Testis (tissue), 2 donors: ENCODE measurements at regions not wholly inside any gene's neighbourhood (a gene's known extent, or its start where the extent isn't known, plus 50 kb on each side); places are given as distances from the start of the nearest gene placed in this dataset.

ENCODE experiments used
- DNase-seq: peaks from one replicate; pipeline ENCODE4 v3.0.0-alpha.2; 2019
- H3K27ac ChIP-seq, 2 donors: fragments of 200-600 bp; sonication (generic); one replicate each; pipeline ENCODE4 v1.5.1; 2019
- H3K27me3 ChIP-seq: fragments of 200-600 bp; sonication (generic); one replicate; pipeline ENCODE4 v1.5.1; 2019
- H3K36me3 ChIP-seq: fragments of 200-600 bp; sonication (generic); one replicate; pipeline ENCODE4 v1.5.1; 2017; ENCODE audit warnings: low read depth; ENCODE audit errors: missing control alignments
- H3K4me1 ChIP-seq: fragments of 200-600 bp; sonication (generic); one replicate; pipeline ENCODE4 v1.5.1; 2019
- H3K4me3 ChIP-seq, 2 donors: fragments of 200-600 bp; sonication (generic); one replicate each; pipeline ENCODE4 v1.5.1; 2017 to 2019
- H3K9me3 ChIP-seq: fragments of 200-600 bp; sonication (generic); one replicate; pipeline ENCODE4 v1.5.1; 2017
- POLR2A ChIP-seq: fragments of 450-650 bp; IDR thresholded peaks from one replicate; pipeline ENCODE4 v1.6.1; 2017; ENCODE audit warnings: antibody characterized with exemption, mild to moderate bottlenecking, moderate library complexity
- WGBS, 2 donors: methylation state at CpG; one replicate each; pipeline ENCODE4 v1.1.5; 2018; 5-methylcytosine and 5-hydroxymethylcytosine counted together
- intact Hi-C: fragments of 100-400 bp; cut with DNase I; formaldehyde crosslinking; loops from one replicate; pipeline ENCODE4 v1.15.1; 2023; ENCODE audit warnings: low total_unique reads
- TF ChIP-seq, protein P1 (sequence below), 3 experiments: fragments of 450-650 bp in 2 of 3; fragments of 200-600 bp in 1 of 3; sonication (generic) in 1 of 3; IDR thresholded peaks; one replicate each; pipeline ENCODE4 v1.5.1; 2016 to 2019; ENCODE audit warnings: antibody characterized with exemption in 3 of 3, mild to moderate bottlenecking in 2 of 3, moderate library complexity in 1 of 3

DNA sequence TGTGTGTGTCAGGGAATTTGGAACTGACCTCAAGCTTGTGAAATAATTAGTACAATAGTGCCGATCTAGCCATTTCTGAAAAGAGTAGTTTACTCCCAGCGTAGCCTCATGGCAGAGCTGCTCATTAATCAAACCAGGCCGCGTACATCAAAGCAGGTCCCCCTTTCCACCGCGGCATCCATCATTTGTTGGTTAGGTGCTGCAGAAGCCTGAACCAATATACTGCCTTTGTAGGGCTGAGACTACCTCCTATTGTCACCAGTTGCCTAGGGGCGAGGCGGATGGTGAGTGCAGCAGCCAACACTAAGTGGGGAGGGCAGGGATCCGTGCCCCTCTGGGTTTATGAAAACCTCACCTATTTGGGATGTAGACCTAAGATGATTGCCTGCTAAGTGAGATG lies 264.1 kb downstream of the TMEM114 start:
- H3K27me3 ChIP-seq = no peaks in the 10 kb centered on the region
- WGBS, 2 donors = 51 to 61% methylated on average over 9 of the region's 9 CpGs
- intact Hi-C loops = no loop called here
- TF ChIP-seq, protein P1, sequence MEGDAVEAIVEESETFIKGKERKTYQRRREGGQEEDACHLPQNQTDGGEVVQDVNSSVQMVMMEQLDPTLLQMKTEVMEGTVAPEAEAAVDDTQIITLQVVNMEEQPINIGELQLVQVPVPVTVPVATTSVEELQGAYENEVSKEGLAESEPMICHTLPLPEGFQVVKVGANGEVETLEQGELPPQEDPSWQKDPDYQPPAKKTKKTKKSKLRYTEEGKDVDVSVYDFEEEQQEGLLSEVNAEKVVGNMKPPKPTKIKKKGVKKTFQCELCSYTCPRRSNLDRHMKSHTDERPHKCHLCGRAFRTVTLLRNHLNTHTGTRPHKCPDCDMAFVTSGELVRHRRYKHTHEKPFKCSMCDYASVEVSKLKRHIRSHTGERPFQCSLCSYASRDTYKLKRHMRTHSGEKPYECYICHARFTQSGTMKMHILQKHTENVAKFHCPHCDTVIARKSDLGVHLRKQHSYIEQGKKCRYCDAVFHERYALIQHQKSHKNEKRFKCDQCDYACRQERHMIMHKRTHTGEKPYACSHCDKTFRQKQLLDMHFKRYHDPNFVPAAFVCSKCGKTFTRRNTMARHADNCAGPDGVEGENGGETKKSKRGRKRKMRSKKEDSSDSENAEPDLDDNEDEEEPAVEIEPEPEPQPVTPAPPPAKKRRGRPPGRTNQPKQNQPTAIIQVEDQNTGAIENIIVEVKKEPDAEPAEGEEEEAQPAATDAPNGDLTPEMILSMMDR (IDR thresholded peaks at IDR 0.05) = no peak
- no peak for TF ChIP-seq POLR2A
- no peaks in the 10 kb centered on the region for H3K4me1 ChIP-seq
- DNase-seq = no peak
- H3K4me3 ChIP-seq = no peak overlapping the region
- no peaks in the 10 kb centered on the region for H3K9me3 ChIP-seq
- H3K27ac ChIP-seq = no peak overlapping the region
- H3K36me3 ChIP-seq = no peaks in the 10 kb centered on the region

DNA sequence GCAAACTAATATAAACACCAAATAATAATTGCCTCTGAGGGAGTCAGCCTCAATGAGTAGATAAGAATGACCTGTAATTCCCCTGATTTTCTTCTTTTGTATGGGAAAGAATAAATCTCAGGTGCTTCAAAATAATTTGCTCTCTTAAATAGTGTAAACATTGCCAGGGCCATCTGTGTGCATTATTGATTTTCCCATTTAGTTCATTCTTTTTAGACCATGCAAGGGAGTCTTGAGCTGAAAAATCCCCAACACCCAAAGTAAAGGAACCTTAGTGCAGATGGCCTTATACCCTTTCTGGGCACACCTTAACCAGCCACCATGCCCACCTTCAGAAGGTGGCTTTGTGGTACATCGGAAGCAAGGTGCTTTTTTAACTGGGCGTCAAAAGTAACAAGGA lies 267.2 kb downstream of the TMEM114 start:
- no peak overlapping the region for H3K27ac ChIP-seq
- no peaks in the 10 kb centered on the region for H3K9me3 ChIP-seq
- no peaks in the 10 kb centered on the region for H3K36me3 ChIP-seq
- intact Hi-C loops = no loop called here
- H3K4me1 ChIP-seq = no peaks in the 10 kb centered on the region
- no peaks in the 10 kb centered on the region for H3K27me3 ChIP-seq
- WGBS, 2 donors = 94 to 95% methylated on average over 2 of the region's 2 CpGs
- TF ChIP-seq POLR2A = no peak
- TF ChIP-seq, protein P1 (IDR thresholded peaks at IDR 0.05) = no peak
- H3K4me3 ChIP-seq = no peak overlapping the region
- no peak for DNase-seq

DNA sequence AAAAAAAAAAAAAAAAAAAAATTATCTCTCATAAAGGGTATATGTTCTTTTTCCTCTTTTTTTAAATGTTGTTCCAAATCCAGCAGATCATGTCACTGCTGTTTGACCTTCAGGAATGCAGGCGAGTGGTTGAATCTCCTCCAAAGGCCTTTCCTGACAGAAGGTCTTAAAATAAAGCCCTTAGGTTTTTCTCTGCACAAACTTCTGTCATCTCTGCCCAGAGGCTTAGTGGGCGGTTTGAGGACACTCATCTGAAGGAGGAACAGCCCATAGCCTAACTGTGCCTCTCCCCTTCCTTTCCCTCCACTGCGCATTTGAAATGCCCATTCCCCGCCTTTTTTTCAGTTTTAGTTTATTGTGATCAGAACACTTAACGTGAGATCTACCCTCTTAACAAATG lies 270.2 kb downstream of the TMEM114 start:
- TF ChIP-seq, protein P1 (IDR thresholded peaks at IDR 0.05) = no peak
- no peak for TF ChIP-seq POLR2A
- Histone ChIP-seq H3K36me3 (no peaks in the 10 kb centered on the region), H3K9me3 (no peaks in the 10 kb centered on the region), H3K4me1 (no peaks in the 10 kb centered on the region), H3K4me3 (no peak overlapping the region), H3K27ac (no peak overlapping the region), H3K27me3 (no peaks in the 10 kb centered on the region)
- intact Hi-C loops = no loop called here
- no peak for DNase-seq
- 73 to 75% methylated on average over 5 of the region's 5 CpGs for WGBS, 2 donors

DNA sequence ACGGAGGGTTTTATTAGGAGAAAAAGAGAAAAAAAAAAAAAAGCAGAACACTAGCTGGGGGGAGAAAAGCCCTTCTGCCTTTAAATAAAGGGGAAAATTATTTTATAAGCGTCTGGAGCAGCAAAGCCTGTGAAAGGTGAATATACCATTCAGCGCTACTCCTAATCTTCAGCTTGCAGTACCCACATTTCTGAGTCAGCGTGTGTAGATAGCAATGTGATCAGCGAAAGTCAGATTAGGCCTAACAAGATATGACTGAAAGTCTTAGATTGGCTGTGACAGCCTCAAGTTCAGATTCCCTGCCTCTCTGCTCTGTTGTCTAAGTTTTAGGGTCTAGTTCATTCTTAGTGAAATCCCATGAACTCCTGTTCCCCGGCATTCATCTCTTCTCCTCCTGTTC lies 279.5 kb downstream of the TMEM114 start:
- DNase-seq = no peak
- H3K9me3 ChIP-seq = no peaks in the 10 kb centered on the region
- TF ChIP-seq POLR2A = no peak
- TF ChIP-seq, protein P1 (IDR thresholded peaks at IDR 0.05) = no peak
- H3K4me1 ChIP-seq = no peaks in the 10 kb centered on the region
- no peaks in the 10 kb centered on the region for H3K36me3 ChIP-seq
- no peaks in the 10 kb centered on the region for H3K27me3 ChIP-seq
- intact Hi-C loops = no loop called here
- WGBS, 2 donors = 59 to 66% methylated on average over 6 of the region's 6 CpGs
- H3K27ac ChIP-seq = no peak overlapping the region
- H3K4me3 ChIP-seq = no peak overlapping the region

DNA sequence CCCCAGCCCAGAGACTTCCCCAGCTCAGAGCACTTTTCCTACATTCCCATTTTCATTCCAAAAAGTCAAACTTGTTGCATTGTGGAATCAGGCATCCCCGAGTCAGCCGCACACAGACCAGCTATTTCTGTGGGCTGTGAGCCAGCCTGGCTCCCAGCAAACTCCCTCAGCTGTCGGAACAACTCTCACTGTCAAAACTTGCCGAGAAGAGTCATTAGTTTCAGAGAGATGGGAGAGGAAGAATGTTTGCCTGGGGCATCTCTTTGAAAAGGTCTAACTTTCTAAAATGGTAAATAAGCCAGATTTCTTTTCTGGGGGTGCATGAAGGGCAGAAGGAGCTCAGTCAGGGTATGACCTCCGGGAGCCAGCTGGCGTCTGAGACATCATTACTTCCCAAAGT lies 280.0 kb downstream of the TMEM114 start:
- Histone ChIP-seq H3K27ac (no peak overlapping the region), H3K9me3 (no peaks in the 10 kb centered on the region), H3K27me3 (no peaks in the 10 kb centered on the region), H3K36me3 (no peaks in the 10 kb centered on the region), H3K4me3 (no peak overlapping the region), H3K4me1 (no peaks in the 10 kb centered on the region)
- intact Hi-C loops = no loop called here
- TF ChIP-seq POLR2A = no peak
- TF ChIP-seq, protein P1 (IDR thresholded peaks at IDR 0.05) = no peak
- no peak for DNase-seq
- 28 to 37% methylated on average over 6 of the region's 6 CpGs for WGBS, 2 donors
